ENCODE measurements at regions not wholly inside any gene's neighbourhood (a gene's known extent, or its start where the extent isn't known, plus 50 kb on each side); places are given as distances from the start of the nearest gene placed in this dataset.

- Histone ChIP-seq H3K79me2 (no peaks in the 10 kb centered on the region), H3K9ac (no peak overlapping the region), H3K27me3 (ENCODE audit: control insufficient read depth, insufficient read depth, low read length) (no peaks in the 10 kb centered on the region), H3K4me3 (ENCODE audit: low read depth, low read length) (no peak overlapping the region), H3K27ac (no peak overlapping the region), H3K9me3 (ENCODE audit: control insufficient read depth, low read length) (no peaks in the 10 kb centered on the region), H2AFZ (no peak overlapping the region), H3K4me1 (no peaks in the 10 kb centered on the region), H3K4me2 (ENCODE audit: low read length) (no peak overlapping the region), H3K36me3 (ENCODE audit: control insufficient read depth, insufficient read depth, low read length) (no peaks in the 10 kb centered on the region)
- TF ChIP-seq CTCF (IDR thresholded peaks at IDR 0.05), result no peak
Observed at GRCh38 chr2:12980817-12981216, 264.1 kb downstream of the TRIB2 start.

GRCh38 chr2:12982149-12982584 lies 265.4 kb downstream of the TRIB2 start:
- Histone ChIP-seq H3K36me3 (ENCODE audit: control insufficient read depth, insufficient read depth, low read length) (no peaks in the 10 kb centered on the region), H3K27ac (no peak overlapping the region), H3K9ac (no peak overlapping the region), H3K4me3 (ENCODE audit: low read depth, low read length) (no peak overlapping the region), H3K9me3 (ENCODE audit: control insufficient read depth, low read length) (no peaks in the 10 kb centered on the region), H3K79me2 (no peaks in the 10 kb centered on the region), H3K4me2 (ENCODE audit: low read length) (no peak overlapping the region), H3K4me1 (no peaks in the 10 kb centered on the region), H3K27me3 (ENCODE audit: control insufficient read depth, insufficient read depth, low read length) (no peaks in the 10 kb centered on the region), H2AFZ (no peak overlapping the region)
- no peak for TF ChIP-seq CTCF (IDR thresholded peaks at IDR 0.05)

- no peak overlapping the region for H3K9ac ChIP-seq
- no peak for TF ChIP-seq CTCF (IDR thresholded peaks at IDR 0.05)
- H3K27me3 ChIP-seq (ENCODE audit: control insufficient read depth, insufficient read depth, low read length), result no peaks in the 10 kb centered on the region
- H3K4me3 ChIP-seq (ENCODE audit: low read depth, low read length), result no peak overlapping the region
- H3K4me1 ChIP-seq, result no peaks in the 10 kb centered on the region
- no peaks in the 10 kb centered on the region for H3K79me2 ChIP-seq
- H3K9me3 ChIP-seq (ENCODE audit: control insufficient read depth, low read length), result no peaks in the 10 kb centered on the region
- no peak overlapping the region for H2AFZ ChIP-seq
- H3K36me3 ChIP-seq (ENCODE audit: control insufficient read depth, insufficient read depth, low read length), result no peaks in the 10 kb centered on the region
- H3K27ac ChIP-seq, result no peak overlapping the region
- H3K4me2 ChIP-seq (ENCODE audit: low read length), result no peak overlapping the region
Observed at GRCh38 chr2:12987246-12987645, 270.5 kb downstream of the TRIB2 start.

- H2AFZ ChIP-seq, result no peak overlapping the region
Observed at GRCh38 chr2:12988279-12988678, 271.5 kb downstream of the TRIB2 start.

More at GRCh38 chr2:12988279-12988678, 271.5 kb downstream of the TRIB2 start:
- Histone ChIP-seq H3K27ac (no peak overlapping the region), H3K4me3 (ENCODE audit: low read depth, low read length) (no peak overlapping the region), H3K4me1 (no peaks in the 10 kb centered on the region), H3K9me3 (ENCODE audit: control insufficient read depth, low read length) (no peaks in the 10 kb centered on the region), H3K9ac (no peak overlapping the region), H3K27me3 (ENCODE audit: control insufficient read depth, insufficient read depth, low read length) (no peaks in the 10 kb centered on the region), H3K36me3 (ENCODE audit: control insufficient read depth, insufficient read depth, low read length) (no peaks in the 10 kb centered on the region), H3K79me2 (no peaks in the 10 kb centered on the region), H3K4me2 (ENCODE audit: low read length) (no peak overlapping the region)
- no peak for TF ChIP-seq CTCF (IDR thresholded peaks at IDR 0.05)

All from parathyroid adenoma (tissue), 2 donors.